HepG2 (cell line): ENCODE measurements at regions not wholly inside any gene's neighbourhood (a gene's known extent, or its start where the extent isn't known, plus 50 kb on each side); places are given as distances from the start of the nearest gene placed in this dataset.

ENCODE experiments used
- ATAC-seq: fragments of 200-7000 bp; cut with Tn5 transposase; 3 replicates; pipeline ENCODE4 v1.9.1; 2020; ENCODE audit warnings: mild to moderate bottlenecking, moderate library complexity
- BruUV-seq: library from RNA; stranded (reverse); fragments of 400-500 nt; replicated peaks from 2 replicates; lab custom pipeline; 2021; lab: Mats Ljungman, UMichigan
- CTCF ChIA-PET: fragments of 300-600 bp; formaldehyde crosslinking; extraction: SDS; loops from one replicate; lab custom pipeline; 2021; ENCODE audit warnings: low total read pairs, inconsistent platforms, low intra/inter-chr PET ratio; lab: Yijun Ruan, JAX
- POLR2A ChIA-PET: fragments of 350-600 bp; sonication (Branson Sonifier 250); formaldehyde crosslinking; loops from one replicate; lab custom pipeline; 2020; ENCODE audit warnings: antibody characterized with exemption, inconsistent platforms; lab: Yijun Ruan, JAX
- DNase-seq: peaks from one replicate; pipeline ENCODE4 v3.0.0-alpha.2; 2015; ENCODE audit warnings: low spot score
- FAIRE-seq: peaks from 3 replicates; lab custom pipeline; 2011; peaks lifted over from hg19 to GRCh38; lab: Jason Lieb, UNC
- H2AFZ ChIP-seq: one replicate; pipeline ENCODE4 v1.6.1; 2011; ENCODE audit warnings: low read length, inconsistent platforms
- H3K27ac ChIP-seq: fragments of 300-600 bp; 3 replicates; pipeline ENCODE4 v1.8.0; 2011; ENCODE audit warnings: mixed run types, mild to moderate bottlenecking, mixed read lengths, low read length, inconsistent platforms; ENCODE audit not compliant: insufficient read depth; ENCODE audit errors: extremely low read length
- H3K27me3 ChIP-seq, 2 experiments: fragments of 200-600 bp in 1 of 2; 2 replicates in 1 of 2; 3 replicates in 1 of 2; pipeline versions ENCODE4 v1.6.0 to v1.8.0; 2011; ENCODE audit warnings: low read length in 2 of 2, mild to moderate bottlenecking in 2 of 2, moderate library complexity in 2 of 2, inconsistent platforms in 1 of 2; ENCODE audit not compliant: insufficient read depth in 2 of 2, control insufficient read depth in 1 of 2
- H3K36me3 ChIP-seq, 2 experiments: fragments of 200-600 bp in 1 of 2; replicated peaks in 1 of 2; 2 replicates in 1 of 2; 3 replicates in 1 of 2; pipeline versions ENCODE4 v1.5.1 to v1.8.0; 2011; ENCODE audit warnings: low read length in 2 of 2, inconsistent platforms in 1 of 2; ENCODE audit not compliant: insufficient read depth in 2 of 2, control insufficient read depth in 1 of 2
- H3K4me1 ChIP-seq: 2 replicates; pipeline ENCODE4 v1.5.1; 2012; ENCODE audit warnings: low read length, inconsistent platforms; ENCODE audit not compliant: insufficient read depth
- H3K4me2 ChIP-seq: 2 replicates; pipeline ENCODE4 v1.6.0; 2011; ENCODE audit warnings: low read depth, low read length, inconsistent platforms
- H3K4me3 ChIP-seq, 3 experiments: fragments of 200-600 bp in 1 of 3; sonication (generic), shearing (Covaris generic) in 1 of 3; replicated peaks in 1 of 3; 2 replicates each; pipeline ENCODE4 v1.5.1; 2011 to 2016; ENCODE audit warnings: low read length in 3 of 3, inconsistent platforms in 2 of 3, low read depth in 2 of 3, mild to moderate bottlenecking in 2 of 3, control low read depth in 1 of 3, mixed read lengths in 1 of 3; ENCODE audit not compliant: insufficient read depth in 1 of 3
- H3K79me2 ChIP-seq: one replicate; pipeline ENCODE4 v1.6.1; 2011; ENCODE audit warnings: low read length, inconsistent platforms; ENCODE audit not compliant: insufficient read depth
- H3K9ac ChIP-seq: 2 replicates; pipeline ENCODE4 v1.6.0; 2011; ENCODE audit warnings: mild to moderate bottlenecking, low read depth, low read length, inconsistent platforms; ENCODE audit not compliant: insufficient read depth
- H3K9me3 ChIP-seq: 2 replicates; pipeline ENCODE4 v1.5.1; 2012; ENCODE audit warnings: mild to moderate bottlenecking, low read length
- H4K20me1 ChIP-seq: 2 replicates; pipeline ENCODE4 v1.6.0; 2011; ENCODE audit warnings: inconsistent platforms, mild to moderate bottlenecking, low read length, moderate library complexity; ENCODE audit not compliant: insufficient read depth
- BRD4 ChIP-seq: sonication (generic); formaldehyde crosslinking; IDR thresholded peaks from 2 replicates; pipeline ENCODE4 v1.4.0; 2020; ENCODE audit warnings: missing genetic modification reagents
- CAMTA2 ChIP-seq: sonication (generic); formaldehyde crosslinking; IDR thresholded peaks from 2 replicates; pipeline ENCODE4 v1.4.0; 2020; ENCODE audit warnings: mild to moderate bottlenecking, missing genetic modification reagents, borderline replicate concordance
- LCORL ChIP-seq, 2 experiments: fragments of 450-650 bp in 1 of 2; sonication (generic) in 1 of 2; formaldehyde crosslinking in 1 of 2; IDR thresholded peaks; 2 replicates each; pipeline versions ENCODE4 v1.5.0 to v1.6.1; 2017 to 2020; ENCODE audit warnings: antibody characterized with exemption in 1 of 2, missing genetic modification reagents in 1 of 2
- REPIN1 ChIP-seq: sonication (generic); formaldehyde crosslinking; IDR thresholded peaks from 2 replicates; pipeline ENCODE4 v1.8.0; 2022; ENCODE audit warnings: missing genetic modification reagents, low read depth, mild to moderate bottlenecking, borderline replicate concordance
- SIX1 ChIP-seq: sonication (generic); formaldehyde crosslinking; IDR thresholded peaks from 2 replicates; pipeline ENCODE4 v1.4.0; 2020; ENCODE audit warnings: missing genetic modification reagents, borderline replicate concordance
- SOX6 ChIP-seq, 2 experiments: fragments of 450-650 bp in 1 of 2; sonication (generic) in 1 of 2; formaldehyde crosslinking in 1 of 2; IDR thresholded peaks; 2 replicates each; pipeline versions ENCODE4 v1.4.0 to v1.6.1; 2017 to 2020; ENCODE audit warnings: antibody characterized with exemption in 1 of 2, mild to moderate bottlenecking in 1 of 2, missing genetic modification reagents in 1 of 2
- TAF1 ChIP-seq: sonication (generic); formaldehyde crosslinking; IDR thresholded peaks from 2 replicates; pipeline ENCODE4 v1.4.0; 2020; ENCODE audit warnings: missing genetic modification reagents
- ZNF331 ChIP-seq: sonication (generic); formaldehyde crosslinking; IDR thresholded peaks from 2 replicates; pipeline ENCODE4 v1.4.0; 2020; ENCODE audit warnings: missing genetic modification reagents
- WGBS: methylation state at CpG from one replicate; pipeline ENCODE4 v1.1.6; 2017; ENCODE audit warnings: low lambda C conversion rate; 5-methylcytosine and 5-hydroxymethylcytosine counted together
- in situ Hi-C: cut with HindIII; loops from 2 replicates; pipeline ENCODE4 v1.10.0; 2017; ENCODE audit warnings: low pct_unique_long_range_greater_than_20kb; ENCODE audit not compliant: extremely low pct_ligation_motif_present
- intact Hi-C: fragments of 100-400 bp; cut with micrococcal nuclease; formaldehyde crosslinking; loops from one replicate; pipeline ENCODE4 v1.10.0; 2022; ENCODE audit not compliant: unreplicated experiment
- TF ChIP-seq, protein P1 (sequence below): sonication (generic); formaldehyde crosslinking; IDR thresholded peaks from 2 replicates; pipeline ENCODE4 v1.4.0; 2020; ENCODE audit warnings: missing genetic modification reagents, mild to moderate bottlenecking, borderline replicate concordance

DNA sequence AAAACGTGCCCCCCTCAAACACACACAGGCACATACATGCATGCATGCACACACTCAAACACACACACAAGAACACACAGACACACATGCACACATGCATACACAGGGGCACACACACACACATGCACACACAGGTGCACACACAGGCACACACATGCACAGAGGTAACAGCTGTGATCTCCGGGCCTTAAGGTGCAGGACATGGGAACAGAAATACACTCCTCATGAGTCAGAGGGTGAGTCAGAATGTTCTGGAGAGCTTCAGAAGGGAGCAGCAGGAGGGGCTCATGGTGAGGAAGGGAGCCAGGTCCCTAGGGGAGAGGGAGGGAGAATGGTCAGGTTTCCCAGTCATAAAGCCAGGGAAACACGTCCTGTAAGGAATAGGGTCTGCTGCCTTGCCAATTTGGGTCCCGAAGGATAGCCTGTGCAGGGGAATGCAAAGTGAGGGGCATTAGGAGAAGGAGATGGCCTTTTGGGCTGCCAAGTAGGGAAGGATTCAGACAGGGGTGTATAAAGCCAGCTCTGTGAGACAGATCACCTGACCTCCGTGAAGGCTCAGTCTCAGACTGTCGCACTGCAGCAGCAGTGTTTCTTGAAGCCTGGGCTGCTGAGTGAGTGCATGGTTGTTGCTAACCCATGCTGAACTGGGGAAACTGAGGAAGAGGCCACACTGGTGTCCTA lies 123.9 kb downstream of the MAFB start (continued):
- TF ChIP-seq, protein P1, sequence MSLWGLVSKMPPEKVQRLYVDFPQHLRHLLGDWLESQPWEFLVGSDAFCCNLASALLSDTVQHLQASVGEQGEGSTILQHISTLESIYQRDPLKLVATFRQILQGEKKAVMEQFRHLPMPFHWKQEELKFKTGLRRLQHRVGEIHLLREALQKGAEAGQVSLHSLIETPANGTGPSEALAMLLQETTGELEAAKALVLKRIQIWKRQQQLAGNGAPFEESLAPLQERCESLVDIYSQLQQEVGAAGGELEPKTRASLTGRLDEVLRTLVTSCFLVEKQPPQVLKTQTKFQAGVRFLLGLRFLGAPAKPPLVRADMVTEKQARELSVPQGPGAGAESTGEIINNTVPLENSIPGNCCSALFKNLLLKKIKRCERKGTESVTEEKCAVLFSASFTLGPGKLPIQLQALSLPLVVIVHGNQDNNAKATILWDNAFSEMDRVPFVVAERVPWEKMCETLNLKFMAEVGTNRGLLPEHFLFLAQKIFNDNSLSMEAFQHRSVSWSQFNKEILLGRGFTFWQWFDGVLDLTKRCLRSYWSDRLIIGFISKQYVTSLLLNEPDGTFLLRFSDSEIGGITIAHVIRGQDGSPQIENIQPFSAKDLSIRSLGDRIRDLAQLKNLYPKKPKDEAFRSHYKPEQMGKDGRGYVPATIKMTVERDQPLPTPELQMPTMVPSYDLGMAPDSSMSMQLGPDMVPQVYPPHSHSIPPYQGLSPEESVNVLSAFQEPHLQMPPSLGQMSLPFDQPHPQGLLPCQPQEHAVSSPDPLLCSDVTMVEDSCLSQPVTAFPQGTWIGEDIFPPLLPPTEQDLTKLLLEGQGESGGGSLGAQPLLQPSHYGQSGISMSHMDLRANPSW: no peak
- TF ChIP-seq REPIN1 (CRISPR knock-in tag) (no peak), SOX6 (IDR thresholded peaks at IDR 0.05) (0 out of 2 replicates have a peak, but pooled peaks have one; percentile 32), SOX6 (CRISPR knock-in tag; IDR thresholded peaks at IDR 0.05) (no peak), SIX1 (CRISPR knock-in tag) (no peak), BRD4 (CRISPR knock-in tag) (no peak), ZNF331 (no peak), CAMTA2 (no peak)

- Histone ChIP-seq H3K4me1 (no peaks in the 10 kb centered on the region), H4K20me1 (no peaks in the 10 kb centered on the region), H3K4me2 (no peak overlapping the region), H3K4me3 (no peak overlapping the region), H2AFZ (no peak overlapping the region), H3K9me3 (no peaks in the 10 kb centered on the region), H3K36me3 (no peaks in the 10 kb centered on the region), H3K9ac (no peak overlapping the region), H3K79me2 (no peaks in the 10 kb centered on the region), H3K27me3 (no peaks in the 10 kb centered on the region; a peak in 1 of 5 replicates), H3K27ac (no peak overlapping the region)
- WGBS: 23% methylated on average over 8 of the region's 8 CpGs
- POLR2A ChIA-PET: no interaction called here
- ATAC-seq: no peak
- CTCF ChIA-PET: no interaction called here
- no peak for FAIRE-seq
- in situ Hi-C loops: no loop called here
- intact Hi-C loops: no loop called here
- no TSS peak for BruUV-seq
- TF ChIP-seq TAF1 (CRISPR knock-in tag): no peak
- TF ChIP-seq LCORL (IDR thresholded peaks at IDR 0.05): 0 out of 2 replicates have a peak, but pooled peaks have one; percentile 47
- TF ChIP-seq LCORL (CRISPR knock-in tag; IDR thresholded peaks at IDR 0.05): no peak
- no peak for DNase-seq
Measured at GRCh38 chr20:40563296-40563950, 125.6 kb downstream of the MAFB start.
